HCT116 (cell line): ENCODE measurements at regions not wholly inside any gene's neighbourhood (a gene's known extent, or its start where the extent isn't known, plus 50 kb on each side); places are given as distances from the start of the nearest gene placed in this dataset.

Experiments
- ATAC-seq: fragments of 200-7000 bp; cut with Tn5 transposase; 2 replicates; pipeline ENCODE4 v1.9.1; 2020; ENCODE audit warnings: mild to moderate bottlenecking, moderate library complexity
- BruUV-seq: library from RNA; stranded (reverse); fragments of 400-500 nt; replicated peaks from 2 replicates; lab custom pipeline; 2021; lab: Mats Ljungman, UMichigan
- CTCF ChIA-PET: fragments of 300-600 bp; sonication (Branson Sonifier 250); formaldehyde crosslinking; loops from one replicate; lab custom pipeline; 2021; ENCODE audit warnings: antibody characterized with exemption; lab: Charles Lee
- POLR2A ChIA-PET: fragments of 300-600, 350-600 bp; sonication (Branson Sonifier 250); formaldehyde crosslinking; loops from one replicate; lab custom pipeline; 2021; ENCODE audit warnings: antibody characterized with exemption; lab: Charles Lee
- RAD21 ChIA-PET, 2 experiments: fragments of 300-600 bp; sonication (Branson Sonifier 250); formaldehyde crosslinking; loops; one replicate each; lab custom pipeline; 2023; ENCODE audit warnings: low total read pairs in 2 of 2; ENCODE audit not compliant: uncharacterized antibody in 2 of 2, unreplicated experiment in 2 of 2, low non-redundant PET in 1 of 2; lab: Charles Lee
- DNase-seq: peaks from one replicate; pipeline ENCODE4 v3.0.0-alpha.2; 2010; ENCODE audit warnings: low read depth, low spot score
- H2AFZ ChIP-seq: fragments of 200-600 bp; shearing (Covaris generic), sonication (generic); 2 replicates; pipeline ENCODE4 v1.6.1; 2017; ENCODE audit warnings: low read depth, mixed run types, mixed read lengths, antibody characterized with exemption, low read length; ENCODE audit not compliant: poor library complexity, severe bottlenecking
- H3K27ac ChIP-seq: 2 replicates; pipeline ENCODE4 v1.5.1; 2012; ENCODE audit warnings: low read depth, low read length
- H3K27me3 ChIP-seq: fragments of 200-600 bp; sonication (generic); 2 replicates; pipeline ENCODE4 v1.6.1; 2016; ENCODE audit warnings: mixed run types, low read length, mixed read lengths; ENCODE audit not compliant: insufficient read depth
- H3K36me3 ChIP-seq, 2 experiments: fragments of 200-500 bp in 1 of 2; fragments of 200-600 bp in 1 of 2; sonication (Bioruptor generic) in 1 of 2; sonication (generic) in 1 of 2; 2 replicates each; pipeline versions ENCODE4 v1.5.1 to v1.6.1; 2014 to 2016; ENCODE audit warnings: low read length in 2 of 2, inconsistent platforms in 1 of 2, mixed read lengths in 1 of 2, mixed run types in 1 of 2; ENCODE audit not compliant: insufficient read depth in 2 of 2, control insufficient read depth in 1 of 2
- H3K4me1 ChIP-seq, 2 experiments: fragments of 200-600 bp in 1 of 2; sonication (generic) in 1 of 2; 2 replicates each; pipeline versions ENCODE4 v1.5.1 to v1.6.1; 2012 to 2017; ENCODE audit warnings: low read length in 2 of 2, inconsistent platforms in 1 of 2, mild to moderate bottlenecking in 1 of 2, mixed read lengths in 1 of 2, mixed run types in 1 of 2, moderate library complexity in 1 of 2; ENCODE audit not compliant: insufficient read depth in 2 of 2, control insufficient read depth in 1 of 2
- H3K4me2 ChIP-seq: fragments of 200-600 bp; sonication (generic); 2 replicates; pipeline ENCODE4 v1.6.1; 2017; ENCODE audit warnings: mixed run types, low read length, mixed read lengths
- H3K4me3 ChIP-seq, 2 experiments: fragments of 200-600 bp in 1 of 2; sonication (generic) in 1 of 2; replicated peaks in 1 of 2; 2 replicates each; pipeline ENCODE4 v1.5.1; 2011 to 2016; ENCODE audit warnings: low read length in 2 of 2, control low read depth in 1 of 2, low read depth in 1 of 2, mild to moderate bottlenecking in 1 of 2, mixed read lengths in 1 of 2, mixed run types in 1 of 2
- H3K79me2 ChIP-seq: fragments of 200-600 bp; sonication (generic); 2 replicates; pipeline ENCODE4 v1.6.1; 2017; ENCODE audit warnings: mild to moderate bottlenecking, mixed run types, low read length, moderate library complexity, mixed read lengths; ENCODE audit not compliant: insufficient read depth
- H3K9ac ChIP-seq: fragments of 200-600 bp; sonication (generic); 2 replicates; pipeline ENCODE4 v1.6.1; 2016; ENCODE audit warnings: low read length, mixed read lengths
- H3K9me2 ChIP-seq: fragments of 200-600 bp; sonication (generic), shearing (Covaris generic); 2 replicates; pipeline ENCODE4 v1.6.1; 2017; ENCODE audit warnings: mixed run types, mild to moderate bottlenecking, moderate library complexity; ENCODE audit not compliant: insufficient read depth
- H3K9me3 ChIP-seq, 2 experiments: fragments of 200-500 bp in 1 of 2; fragments of 200-600 bp in 1 of 2; sonication (Bioruptor generic) in 1 of 2; sonication (generic) in 1 of 2; 2 replicates each; pipeline ENCODE4 v1.6.1; 2014 to 2017; ENCODE audit warnings: low read length in 2 of 2, mixed read lengths in 2 of 2, inconsistent platforms in 1 of 2, low read depth in 1 of 2, mild to moderate bottlenecking in 1 of 2, mixed run types in 1 of 2, moderate library complexity in 1 of 2; ENCODE audit not compliant: control insufficient read depth in 1 of 2, insufficient read depth in 1 of 2
- H4K20me1 ChIP-seq: fragments of 200-600 bp; sonication (generic), shearing (Covaris generic); 2 replicates; pipeline ENCODE4 v1.6.1; 2017; ENCODE audit warnings: mixed run types, mild to moderate bottlenecking, moderate library complexity; ENCODE audit not compliant: insufficient read depth
- ATF3 ChIP-seq: IDR thresholded peaks from 2 replicates; pipeline ENCODE4 v1.6.1; 2012
- CTCF ChIP-seq, 3 experiments: fragments of 200-600 bp in 1 of 3; sonication (generic) in 1 of 3; IDR thresholded peaks in 2 of 3; conservative IDR thresholded peaks in 1 of 3; 2 replicates each; pipeline ENCODE4 v1.5.1; 2012 to 2017; ENCODE audit warnings: low read depth in 2 of 3, low read length in 2 of 3, antibody characterized with exemption in 1 of 3, borderline replicate concordance in 1 of 3, control low read depth in 1 of 3, mild to moderate bottlenecking in 1 of 3, mixed read lengths in 1 of 3, mixed run types in 1 of 3, moderate library complexity in 1 of 3; ENCODE audit not compliant: insufficient read depth in 1 of 3
- FOSL1 ChIP-seq: IDR thresholded peaks from 2 replicates; pipeline ENCODE4 v1.6.1; 2012; ENCODE audit warnings: low read depth
- JUND ChIP-seq: IDR thresholded peaks from 2 replicates; pipeline ENCODE4 v1.6.1; 2012
- POLR2A ChIP-seq: IDR thresholded peaks from 2 replicates; pipeline ENCODE4 v1.7.0; 2011; ENCODE audit warnings: borderline replicate concordance; ENCODE audit not compliant: insufficient read depth, insufficient read length; ENCODE audit errors: extremely low read depth
- RAD21 ChIP-seq: IDR thresholded peaks from 2 replicates; pipeline ENCODE4 v1.6.1; 2012; ENCODE audit warnings: low read depth, mild to moderate bottlenecking
- SIN3A ChIP-seq: IDR thresholded peaks from 2 replicates; pipeline ENCODE4 v1.6.1; 2012; ENCODE audit warnings: low read depth
- SRF ChIP-seq: IDR thresholded peaks from 2 replicates; pipeline ENCODE4 v1.6.1; 2012; ENCODE audit warnings: low read depth
- TCF7L2 ChIP-seq: IDR thresholded peaks from 2 replicates; pipeline ENCODE4 v1.7.0; 2011; ENCODE audit warnings: borderline replicate concordance, inconsistent platforms; ENCODE audit not compliant: insufficient read depth, insufficient read length; ENCODE audit errors: extremely low read depth
- ZFX ChIP-seq: fragments of 450-650 bp; IDR thresholded peaks from 2 replicates; pipeline ENCODE4 v1.6.1; 2017
- ZNF274 ChIP-seq: fragments of 200-500 bp; sonication (Bioruptor generic); IDR thresholded peaks from 2 replicates; pipeline ENCODE4 v1.6.1; 2014; ENCODE audit warnings: mild to moderate bottlenecking, low read depth, low read length, inconsistent platforms
- intact Hi-C: fragments of 100-400 bp; cut with micrococcal nuclease; formaldehyde crosslinking; loops from 2 replicates; pipeline ENCODE4 v1.10.0; 2022

GRCh38 chr9:115551396-115551795 is 433.4 kb upstream of the TNC start:
- intact Hi-C loops = no loop called here
- BruUV-seq = no TSS peak
- Histone ChIP-seq H3K9me2 (no peaks in the 10 kb centered on the region), H2AFZ (no peak overlapping the region), H3K9ac (no peak overlapping the region), H3K79me2 (no peaks in the 10 kb centered on the region), H3K4me3 (no peak overlapping the region), H3K27ac (no peak overlapping the region), H3K4me2 (no peak overlapping the region), H4K20me1 (no peaks in the 10 kb centered on the region), H3K4me1 (no peaks in the 10 kb centered on the region), H3K9me3 (0 out of 4 replicates have a peak, but pooled peaks cover 0 to 5% of the 10 kb centered on the region in 2 experiments), H3K27me3 (peaks cover 4% of the 10 kb centered on the region; the same call in 1 of the 2 replicates), H3K36me3 (no peaks in the 10 kb centered on the region)
- RAD21 ChIA-PET = no interaction called here
- DNase-seq (no peak), ATAC-seq (no peak)
- no peak for TF ChIP-seq SIN3A
- TF ChIP-seq TCF7L2 = no peak
- TF ChIP-seq RAD21 = no peak
- TF ChIP-seq FOSL1 = no peak
- TF ChIP-seq ZFX = no peak
- TF ChIP-seq POLR2A = no peak
- no peak for TF ChIP-seq CTCF (IDR thresholded peaks at IDR 0.05 in 2 of 3, conservative IDR thresholded peaks at IDR 0.05 in 1 of 3; ENCODE audit: borderline replicate concordance in 1 of 3, insufficient read depth in 1 of 3, low read depth in 2 of 3, low read length in 2 of 3)
- TF ChIP-seq ZNF274 = no peak
- POLR2A ChIA-PET = no interaction called here
- CTCF ChIA-PET = no interaction called here

- intact Hi-C loops = no loop called here
- ChIA-PET POLR2A (no interaction called here), RAD21 (no interaction called here), CTCF (no interaction called here)
- no TSS peak for BruUV-seq
- Histone ChIP-seq H3K9ac (no peak overlapping the region), H3K9me3 (0 out of 4 replicates have a peak, but pooled peaks cover 0 to 8% of the 10 kb centered on the region in 2 experiments), H3K27ac (no peak overlapping the region), H2AFZ (no peak overlapping the region), H3K4me2 (no peak overlapping the region), H3K27me3 (peaks cover 4% of the 10 kb centered on the region; the same call in 1 of the 2 replicates), H3K4me3 (no peak overlapping the region), H4K20me1 (no peaks in the 10 kb centered on the region), H3K36me3 (no peaks in the 10 kb centered on the region), H3K9me2 (no peaks in the 10 kb centered on the region), H3K79me2 (no peaks in the 10 kb centered on the region), H3K4me1 (no peaks in the 10 kb centered on the region)
- ATAC-seq (no peak), DNase-seq (no peak)
- TF ChIP-seq POLR2A = no peak
- no peak for TF ChIP-seq SIN3A
- TF ChIP-seq ATF3 = no peak
- no peak for TF ChIP-seq ZFX
- TF ChIP-seq TCF7L2 = no peak
- TF ChIP-seq JUND = no peak
- TF ChIP-seq SRF = no peak
- no peak for TF ChIP-seq CTCF (IDR thresholded peaks at IDR 0.05 in 2 of 3, conservative IDR thresholded peaks at IDR 0.05 in 1 of 3; ENCODE audit: borderline replicate concordance in 1 of 3, insufficient read depth in 1 of 3, low read depth in 2 of 3, low read length in 2 of 3)
Measured at GRCh38 chr9:115553060-115553773, 435.3 kb upstream of the TNC start.
